Keratinocyte (primary cell): ENCODE measurements at regions not wholly inside any gene's neighbourhood (a gene's known extent, or its start where the extent isn't known, plus 50 kb on each side); places are given as distances from the start of the nearest gene placed in this dataset.

Experiments
- DNase-seq: peaks from one replicate; pipeline ENCODE4 v3.0.0-alpha.2; 2011; ENCODE audit warnings: low read depth, missing footprints, low spot score
- FAIRE-seq: peaks from 2 replicates; lab custom pipeline; 2011; peaks lifted over from hg19 to GRCh38; lab: Jason Lieb, UNC
- H2AFZ ChIP-seq: 2 replicates; pipeline ENCODE4 v1.6.0; 2012; ENCODE audit warnings: low read length, control low read depth, inconsistent platforms; ENCODE audit not compliant: control insufficient read depth
- H3K27ac ChIP-seq: 2 replicates; pipeline ENCODE4 v1.5.1; 2011; ENCODE audit warnings: low read length; ENCODE audit not compliant: control insufficient read depth, insufficient read depth
- H3K27me3 ChIP-seq: 3 replicates; pipeline ENCODE4 v1.6.0; 2011; ENCODE audit warnings: low read length; ENCODE audit not compliant: control insufficient read depth, insufficient read depth; ENCODE audit errors: extremely low read depth
- H3K36me3 ChIP-seq, 2 experiments: 2 replicates in 1 of 2; 3 replicates in 1 of 2; pipeline ENCODE4 v1.5.1; 2011; ENCODE audit warnings: low read length in 2 of 2, mild to moderate bottlenecking in 1 of 2; ENCODE audit not compliant: control insufficient read depth in 2 of 2, insufficient read depth in 2 of 2; ENCODE audit errors: extremely low read depth in 1 of 2
- H3K4me1 ChIP-seq: 3 replicates; pipeline ENCODE4 v1.5.1; 2011; ENCODE audit warnings: low read length; ENCODE audit not compliant: control insufficient read depth, insufficient read depth; ENCODE audit errors: extremely low read depth
- H3K4me2 ChIP-seq: 3 replicates; pipeline ENCODE4 v1.6.0; 2011; ENCODE audit warnings: low read depth, low read length; ENCODE audit not compliant: control insufficient read depth, insufficient read depth; ENCODE audit errors: extremely low read depth
- H3K4me3 ChIP-seq, 3 experiments: fragments of 200-600 bp in 1 of 3; sonication (generic) in 1 of 3; 2 replicates in 2 of 3; 3 replicates in 1 of 3; pipeline ENCODE4 v1.5.1; 2011 to 2016; ENCODE audit warnings: low read length in 3 of 3, mild to moderate bottlenecking in 3 of 3, control low read depth in 2 of 3, inconsistent platforms in 1 of 3, low read depth in 1 of 3, mixed read lengths in 1 of 3, mixed run types in 1 of 3, moderate library complexity in 1 of 3; ENCODE audit not compliant: control insufficient read depth in 2 of 3, insufficient read depth in 2 of 3; ENCODE audit errors: extremely low read depth in 1 of 3
- H3K79me2 ChIP-seq: 2 replicates; pipeline ENCODE4 v1.6.0; 2012; ENCODE audit warnings: low read length; ENCODE audit not compliant: control insufficient read depth, insufficient read depth
- H3K9ac ChIP-seq: 3 replicates; pipeline ENCODE4 v1.6.0; 2011; ENCODE audit warnings: low read length; ENCODE audit not compliant: control insufficient read depth, insufficient read depth; ENCODE audit errors: extremely low read depth
- H3K9me1 ChIP-seq: 3 replicates; pipeline ENCODE4 v1.6.0; 2011; ENCODE audit warnings: low read length; ENCODE audit not compliant: control insufficient read depth, insufficient read depth; ENCODE audit errors: extremely low read depth
- H3K9me3 ChIP-seq: 2 replicates; pipeline ENCODE4 v1.5.1; 2012; ENCODE audit warnings: low read depth, low read length; ENCODE audit not compliant: control insufficient read depth
- H4K20me1 ChIP-seq: 3 replicates; pipeline ENCODE4 v1.6.0; 2011; ENCODE audit warnings: low read length; ENCODE audit not compliant: control insufficient read depth, insufficient read depth; ENCODE audit errors: extremely low read depth
- CTCF ChIP-seq, 3 experiments: IDR thresholded peaks in 1 of 3; conservative IDR thresholded peaks in 1 of 3; optimal IDR thresholded peaks in 1 of 3; 2 replicates in 2 of 3; 3 replicates in 1 of 3; pipeline versions ENCODE3 to v1.5.1; 2011; ENCODE audit warnings: low read length in 3 of 3, mild to moderate bottlenecking in 3 of 3, moderate library complexity in 2 of 3, control low read depth in 1 of 3, inconsistent platforms in 1 of 3; ENCODE audit not compliant: insufficient read depth in 2 of 3; ENCODE audit errors: extremely low read depth in 1 of 3
- EZH2 ChIP-seq: IDR thresholded peaks from one replicate; pipeline ENCODE4 v1.6.1; 2012; ENCODE audit warnings: inconsistent platforms, mild to moderate bottlenecking, low read length, moderate library complexity
- dilution Hi-C: fragments of 300-500 bp; cut with MboI; formaldehyde crosslinking; loops from one replicate; pipeline ENCODE4 v1.7.0; 2020; ENCODE audit warnings: low sequenced_read_pairs; ENCODE audit not compliant: extremely low pct_ligation_motif_present

GRCh38 chr11:91295591-91295990 lies 929.0 kb upstream of the FAT3 start:
- H3K9me3 ChIP-seq = no peaks in the 10 kb centered on the region
- no peak overlapping the region for H2AFZ ChIP-seq
- no peak overlapping the region for H3K4me2 ChIP-seq
- H3K79me2 ChIP-seq = no peaks in the 10 kb centered on the region
- no peak overlapping the region for H3K9ac ChIP-seq
- DNase-seq = no peak
- H3K27me3 ChIP-seq = no peaks in the 10 kb centered on the region
- no peaks in the 10 kb centered on the region for H3K36me3 ChIP-seq
- TF ChIP-seq EZH2 (no peak), CTCF (optimal IDR thresholded peaks at IDR 0.05 in 1 of 3, IDR thresholded peaks at IDR 0.05 in 1 of 3, conservative IDR thresholded peaks at IDR 0.05 in 1 of 3; ENCODE audit: extremely low read depth in 1 of 3, insufficient read depth in 2 of 3, low read length in 3 of 3) (no peak)
- FAIRE-seq = no peak
- H3K9me1 ChIP-seq = no peaks in the 10 kb centered on the region
- no peak overlapping the region for H3K4me3 ChIP-seq
- H3K27ac ChIP-seq = no peak overlapping the region
- no peaks in the 10 kb centered on the region for H4K20me1 ChIP-seq
- dilution Hi-C loops = no loop called here
- no peaks in the 10 kb centered on the region for H3K4me1 ChIP-seq

- Histone ChIP-seq H3K9me1 (no peaks in the 10 kb centered on the region), H3K9ac (no peak overlapping the region), H3K36me3 (no peaks in the 10 kb centered on the region), H3K27ac (no peak overlapping the region), H3K27me3 (no peaks in the 10 kb centered on the region), H3K9me3 (no peaks in the 10 kb centered on the region), H3K4me3 (no peak overlapping the region), H3K4me2 (no peak overlapping the region), H4K20me1 (no peaks in the 10 kb centered on the region), H3K79me2 (no peaks in the 10 kb centered on the region), H2AFZ (no peak overlapping the region), H3K4me1 (no peaks in the 10 kb centered on the region)
- DNase-seq (no peak), FAIRE-seq (no peak)
- TF ChIP-seq CTCF (optimal IDR thresholded peaks at IDR 0.05 in 1 of 3, IDR thresholded peaks at IDR 0.05 in 1 of 3, conservative IDR thresholded peaks at IDR 0.05 in 1 of 3; ENCODE audit: extremely low read depth in 1 of 3, insufficient read depth in 2 of 3, low read length in 3 of 3) (no peak), EZH2 (no peak)
- dilution Hi-C loops = no loop called here
Observed at GRCh38 chr11:91293119-91293518, 931.5 kb upstream of the FAT3 start.
